Spinal cord (tissue), 9 donors: ENCODE measurements at regions not wholly inside any gene's neighbourhood (a gene's known extent, or its start where the extent isn't known, plus 50 kb on each side); places are given as distances from the start of the nearest gene placed in this dataset.

Experiments
- DNase-seq, 6 donors: peaks; one replicate each; pipeline versions ENCODE4 v3.0.0 to v3.0.0-alpha.2; 2013 to 2015; ENCODE audit warnings: low spot score in 6 of 6, low read depth in 4 of 6
- H3K27ac ChIP-seq: one replicate; pipeline ENCODE4 v1.5.1; 2013; ENCODE audit warnings: low read depth, low read length, control low read depth
- H3K27me3 ChIP-seq: one replicate; pipeline ENCODE4 v1.6.1; 2013; ENCODE audit warnings: low read length; ENCODE audit not compliant: control insufficient read depth, insufficient read depth
- H3K36me3 ChIP-seq: one replicate; pipeline ENCODE4 v1.6.1; 2013; ENCODE audit warnings: low read length; ENCODE audit not compliant: control insufficient read depth, insufficient read depth
- H3K4me1 ChIP-seq: one replicate; pipeline ENCODE4 v1.6.1; 2013; ENCODE audit warnings: low read length; ENCODE audit not compliant: control insufficient read depth, insufficient read depth
- H3K4me3 ChIP-seq: one replicate; pipeline ENCODE4 v1.5.1; 2013; ENCODE audit warnings: low read depth, low read length, control low read depth
- H3K9me3 ChIP-seq: one replicate; pipeline ENCODE4 v1.6.1; 2013; ENCODE audit warnings: low read length; ENCODE audit not compliant: control insufficient read depth, insufficient read depth
- WGBS: methylation state at CpG from one replicate; pipeline ENCODE4 v1.1.5; 2013; ENCODE audit warnings: missing lambda C conversion rate; ENCODE audit not compliant: insufficient coverage; 5-methylcytosine and 5-hydroxymethylcytosine counted together
- donor health status: healthy.

- peak in 1 of 6 donors; percentile 55 for DNase-seq
- H3K27me3 ChIP-seq: no peaks in the 10 kb centered on the region
- peaks cover 21% of the 10 kb centered on the region for H3K4me1 ChIP-seq
- H3K27ac ChIP-seq: no peak overlapping the region
- no peak overlapping the region for H3K4me3 ChIP-seq
- no peaks in the 10 kb centered on the region for H3K36me3 ChIP-seq
- H3K9me3 ChIP-seq: no peaks in the 10 kb centered on the region
- WGBS: 64% methylated on average over 6 of the region's 7 CpGs
Measured at GRCh38 chr1:30360753-30361152, 362.6 kb downstream of the MATN1 start.

- no peaks in the 10 kb centered on the region for H3K9me3 ChIP-seq
- H3K27ac ChIP-seq: no peak overlapping the region
- H3K4me3 ChIP-seq: no peak overlapping the region
- no peak for DNase-seq
- no peaks in the 10 kb centered on the region for H3K36me3 ChIP-seq
- WGBS: 100% methylated on average over 1 of the region's 2 CpGs
- H3K27me3 ChIP-seq: no peaks in the 10 kb centered on the region
- H3K4me1 ChIP-seq: peaks cover 21% of the 10 kb centered on the region
Measured at GRCh38 chr1:30360281-30360680, 363.1 kb downstream of the MATN1 start.

- H3K27ac ChIP-seq: no peak overlapping the region
- DNase-seq: no peak
- no peaks in the 10 kb centered on the region for H3K27me3 ChIP-seq
- no peaks in the 10 kb centered on the region for H3K36me3 ChIP-seq
- no peaks in the 10 kb centered on the region for H3K9me3 ChIP-seq
- 52% methylated on average over 11 of the region's 12 CpGs for WGBS
- peaks cover 21% of the 10 kb centered on the region for H3K4me1 ChIP-seq
- H3K4me3 ChIP-seq: no peak overlapping the region
Measured at GRCh38 chr1:30359539-30360220, 363.7 kb downstream of the MATN1 start.

- Histone ChIP-seq H3K27ac (no peak overlapping the region), H3K4me1 (peaks cover 21% of the 10 kb centered on the region), H3K9me3 (no peaks in the 10 kb centered on the region), H3K4me3 (no peak overlapping the region), H3K27me3 (no peaks in the 10 kb centered on the region), H3K36me3 (no peaks in the 10 kb centered on the region)
- WGBS: 13% methylated on average over 2 of the region's 3 CpGs
- peak in 1 of 6 donors; percentile 78 for DNase-seq
Measured at GRCh38 chr1:30358500-30358899, 364.9 kb downstream of the MATN1 start.

- H3K36me3 ChIP-seq: no peaks in the 10 kb centered on the region
- H3K27me3 ChIP-seq: no peaks in the 10 kb centered on the region
- no peaks in the 10 kb centered on the region for H3K9me3 ChIP-seq
- DNase-seq: no peak
- H3K4me3 ChIP-seq: no peak overlapping the region
- H3K27ac ChIP-seq: no peak overlapping the region
- peaks cover 15% of the 10 kb centered on the region for H3K4me1 ChIP-seq
- 94% methylated on average over 6 of the region's 6 CpGs for WGBS
Measured at GRCh38 chr1:30356839-30357238, 366.5 kb downstream of the MATN1 start.

GRCh38 chr1:30354410-30354809, 369.0 kb downstream of the MATN1 start:
- WGBS: 0% methylated on average over 1 of the region's 1 CpG
- no peak for DNase-seq
- Histone ChIP-seq H3K9me3 (no peaks in the 10 kb centered on the region), H3K4me1 (peaks cover 9% of the 10 kb centered on the region), H3K27ac (no peak overlapping the region), H3K4me3 (no peak overlapping the region), H3K36me3 (no peaks in the 10 kb centered on the region), H3K27me3 (no peaks in the 10 kb centered on the region)

- Histone ChIP-seq H3K9me3 (peaks cover 2% of the 10 kb centered on the region), H3K4me1 (peaks cover 2% of the 10 kb centered on the region), H3K27me3 (no peaks in the 10 kb centered on the region), H3K4me3 (no peak overlapping the region), H3K27ac (no peak overlapping the region), H3K36me3 (no peaks in the 10 kb centered on the region)
- peak in 2 of 6 donors; percentile 21 to 53 for DNase-seq
Measured at GRCh38 chr1:30353637-30354036, 369.7 kb downstream of the MATN1 start.

GRCh38 chr1:30348147-30348546, 375.2 kb downstream of the MATN1 start:
- H3K27ac ChIP-seq: no peak overlapping the region
- peaks cover under 1% of the 10 kb centered on the region for H3K27me3 ChIP-seq
- WGBS: no CpG with 5 or more reads among the region's 2 CpGs
- no peaks in the 10 kb centered on the region for H3K4me1 ChIP-seq
- no peak overlapping the region for H3K4me3 ChIP-seq
- peaks cover 3% of the 10 kb centered on the region for H3K9me3 ChIP-seq
- no peaks in the 10 kb centered on the region for H3K36me3 ChIP-seq
- no peak for DNase-seq

- H3K27me3 ChIP-seq: peaks cover 17% of the 10 kb centered on the region
- WGBS: 88% methylated on average over 1 of the region's 4 CpGs
- no peaks in the 10 kb centered on the region for H3K36me3 ChIP-seq
- peaks cover 5% of the 10 kb centered on the region for H3K9me3 ChIP-seq
- H3K4me3 ChIP-seq: no peak overlapping the region
- peak in 1 of 6 donors; percentile 83 for DNase-seq
- peaks cover 7% of the 10 kb centered on the region for H3K4me1 ChIP-seq
- H3K27ac ChIP-seq: no peak overlapping the region
Measured at GRCh38 chr1:30345491-30346130, 377.8 kb downstream of the MATN1 start.

- no CpG with 5 or more reads among the region's 3 CpGs for WGBS
- DNase-seq: no peak
- Histone ChIP-seq H3K36me3 (no peaks in the 10 kb centered on the region), H3K27me3 (peaks cover 17% of the 10 kb centered on the region), H3K4me1 (peaks cover 7% of the 10 kb centered on the region), H3K9me3 (peaks cover 2% of the 10 kb centered on the region), H3K27ac (no peak overlapping the region), H3K4me3 (no peak overlapping the region)
Measured at GRCh38 chr1:30343562-30343961, 379.8 kb downstream of the MATN1 start.
